DND-41 (cell line): ENCODE measurements at regions not wholly inside any gene's neighbourhood (a gene's known extent, or its start where the extent isn't known, plus 50 kb on each side); places are given as distances from the start of the nearest gene placed in this dataset.

Experiments used
- EZH2 ChIP-seq: IDR thresholded peaks from 3 replicates; pipeline ENCODE4 v1.6.1; 2012; ENCODE audit warnings: borderline replicate concordance, low read depth, mild to moderate bottlenecking, moderate library complexity, low read length, inconsistent platforms; ENCODE audit not compliant: severe bottlenecking
- TF ChIP-seq, protein P1 (sequence below): IDR thresholded peaks from 2 replicates; pipeline ENCODE4 v1.5.1; 2012; ENCODE audit warnings: borderline replicate concordance, low read length, moderate library complexity, mild to moderate bottlenecking; ENCODE audit not compliant: poor library complexity, severe bottlenecking; ENCODE audit errors: extremely low read depth

DNA sequence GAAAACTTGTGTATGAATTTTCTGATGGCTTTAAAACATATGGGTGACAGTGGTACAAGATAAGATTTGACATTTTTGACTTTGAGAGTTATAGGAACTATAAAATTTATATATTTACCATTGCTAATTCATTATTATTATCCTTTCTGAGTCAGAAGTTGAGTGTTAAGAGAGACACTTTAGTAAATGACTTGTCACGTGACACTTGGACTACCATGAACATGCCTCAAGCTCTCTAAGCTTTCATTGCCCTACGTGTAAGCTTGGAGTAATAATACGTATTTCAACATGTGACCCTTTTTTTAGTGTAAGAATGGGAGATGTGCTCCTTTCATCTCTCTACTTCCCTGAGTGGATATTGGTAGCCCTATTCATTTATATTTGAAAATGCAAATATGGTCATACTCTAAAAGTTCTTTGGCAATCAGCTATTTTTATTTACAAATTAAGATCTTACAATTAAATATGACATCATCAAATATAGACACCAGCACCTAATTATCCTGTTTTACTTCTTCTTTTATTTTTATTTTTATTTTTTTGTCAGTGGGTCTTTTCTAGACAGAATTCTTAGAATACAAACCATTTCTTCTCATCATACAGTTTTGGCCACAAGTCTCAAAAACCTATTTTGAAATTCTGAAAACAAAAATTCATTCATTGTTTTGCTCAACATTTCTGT lies 837.0 kb downstream of the PDHA2 start:
- TF ChIP-seq, protein P1, sequence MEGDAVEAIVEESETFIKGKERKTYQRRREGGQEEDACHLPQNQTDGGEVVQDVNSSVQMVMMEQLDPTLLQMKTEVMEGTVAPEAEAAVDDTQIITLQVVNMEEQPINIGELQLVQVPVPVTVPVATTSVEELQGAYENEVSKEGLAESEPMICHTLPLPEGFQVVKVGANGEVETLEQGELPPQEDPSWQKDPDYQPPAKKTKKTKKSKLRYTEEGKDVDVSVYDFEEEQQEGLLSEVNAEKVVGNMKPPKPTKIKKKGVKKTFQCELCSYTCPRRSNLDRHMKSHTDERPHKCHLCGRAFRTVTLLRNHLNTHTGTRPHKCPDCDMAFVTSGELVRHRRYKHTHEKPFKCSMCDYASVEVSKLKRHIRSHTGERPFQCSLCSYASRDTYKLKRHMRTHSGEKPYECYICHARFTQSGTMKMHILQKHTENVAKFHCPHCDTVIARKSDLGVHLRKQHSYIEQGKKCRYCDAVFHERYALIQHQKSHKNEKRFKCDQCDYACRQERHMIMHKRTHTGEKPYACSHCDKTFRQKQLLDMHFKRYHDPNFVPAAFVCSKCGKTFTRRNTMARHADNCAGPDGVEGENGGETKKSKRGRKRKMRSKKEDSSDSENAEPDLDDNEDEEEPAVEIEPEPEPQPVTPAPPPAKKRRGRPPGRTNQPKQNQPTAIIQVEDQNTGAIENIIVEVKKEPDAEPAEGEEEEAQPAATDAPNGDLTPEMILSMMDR, result no peak
- no peak for TF ChIP-seq EZH2
